ENCODE measurements at regions not wholly inside any gene's neighbourhood (a gene's known extent, or its start where the extent isn't known, plus 50 kb on each side); places are given as distances from the start of the nearest gene placed in this dataset.
A peak's percentile ranks its signal among the peaks of the same experiment; 100 is the strongest.

GRCh38 chr3:65246561-65246960 lies 558.8 kb upstream of the ADAMTS9 start:
- Histone ChIP-seq H3K36me3 (no peaks in the 10 kb centered on the region), H3K4me1 (no peaks in the 10 kb centered on the region), H3K27me3 (no peaks in the 10 kb centered on the region), H3K27ac (no peak overlapping the region), H3K9me3 (no peaks in the 10 kb centered on the region), H3K4me3 (no peak overlapping the region)
- TF ChIP-seq CTCF (IDR thresholded peaks at IDR 0.05) = no peak
- no peak for DNase-seq
- intact Hi-C loops (cut with DNase I; ENCODE audit: low total_unique reads) = loop anchor here (10.0 kb wide), 1 partner anchor 712 kb away; no protein-coding TSS in a partner anchor

- TF ChIP-seq CTCF (IDR thresholded peaks at IDR 0.05) = peak; percentile 29 to 44
- Histone ChIP-seq H3K9me3 (no peaks in the 10 kb centered on the region), H3K27me3 (no peaks in the 10 kb centered on the region), H3K36me3 (no peaks in the 10 kb centered on the region), H3K4me1 (no peaks in the 10 kb centered on the region), H3K4me3 (no peak overlapping the region), H3K27ac (no peak overlapping the region)
- DNase-seq = no peak
- intact Hi-C loops (cut with DNase I; ENCODE audit: low total_unique reads) = loop anchor here (10.0 kb wide), 1 partner anchor 711 kb away; no protein-coding TSS in a partner anchor
Observed at GRCh38 chr3:65245133-65246063, 557.6 kb upstream of the ADAMTS9 start.

GRCh38 chr3:65240366-65240765 lies 552.6 kb upstream of the ADAMTS9 start:
- Histone ChIP-seq H3K4me1 (no peaks in the 10 kb centered on the region), H3K9me3 (no peaks in the 10 kb centered on the region), H3K36me3 (no peaks in the 10 kb centered on the region), H3K4me3 (no peak overlapping the region), H3K27ac (no peak overlapping the region), H3K27me3 (no peaks in the 10 kb centered on the region)
- intact Hi-C loops (cut with DNase I; ENCODE audit: low total_unique reads) = loop anchor here (10.0 kb wide), 1 partner anchor 706 kb away; no protein-coding TSS in a partner anchor
- no peak for TF ChIP-seq CTCF (IDR thresholded peaks at IDR 0.05)
- DNase-seq = no peak

- intact Hi-C loops (cut with DNase I; ENCODE audit: low total_unique reads) = no loop called here
- Histone ChIP-seq H3K4me3 (no peak overlapping the region), H3K9me3 (no peaks in the 10 kb centered on the region), H3K27me3 (no peaks in the 10 kb centered on the region), H3K4me1 (no peaks in the 10 kb centered on the region), H3K36me3 (no peaks in the 10 kb centered on the region), H3K27ac (no peak overlapping the region)
- no peak for DNase-seq
- no peak for TF ChIP-seq CTCF (IDR thresholded peaks at IDR 0.05)
Observed at GRCh38 chr3:65238652-65239051, 550.9 kb upstream of the ADAMTS9 start.

GRCh38 chr3:65234499-65234898 lies 546.7 kb upstream of the ADAMTS9 start:
- TF ChIP-seq CTCF (IDR thresholded peaks at IDR 0.05) = no peak

More at GRCh38 chr3:65234499-65234898, 546.7 kb upstream of the ADAMTS9 start:
- no peaks in the 10 kb centered on the region for H3K36me3 ChIP-seq
- no peak overlapping the region for H3K27ac ChIP-seq
- no peak for DNase-seq
- intact Hi-C loops (cut with DNase I; ENCODE audit: low total_unique reads) = no loop called here
- no peaks in the 10 kb centered on the region for H3K4me1 ChIP-seq
- no peaks in the 10 kb centered on the region for H3K9me3 ChIP-seq
- no peaks in the 10 kb centered on the region for H3K27me3 ChIP-seq
- H3K4me3 ChIP-seq = no peak overlapping the region

Measured in tibial artery (tissue), 4 donors.